Neutrophil (primary cell): ENCODE measurements at regions not wholly inside any gene's neighbourhood (a gene's known extent, or its start where the extent isn't known, plus 50 kb on each side); places are given as distances from the start of the nearest gene placed in this dataset.

Experiments
- H3K27ac ChIP-seq: fragments of 200-600 bp; sonication (generic); 2 replicates; pipeline ENCODE4 v1.5.1; 2016; ENCODE audit warnings: mild to moderate bottlenecking, moderate library complexity
- H3K27me3 ChIP-seq: fragments of 200-600 bp; sonication (generic); 2 replicates; pipeline ENCODE4 v1.6.0; 2016; ENCODE audit warnings: mild to moderate bottlenecking
- H3K36me3 ChIP-seq: fragments of 200-600 bp; sonication (generic); 2 replicates; pipeline ENCODE4 v1.5.1; 2017
- H3K4me1 ChIP-seq, 2 experiments: fragments of 200-600 bp in 1 of 2; sonication (generic) in 1 of 2; 1 replicate in 1 of 2; 2 replicates in 1 of 2; pipeline versions ENCODE4 v1.5.1 to v1.6.1; 2013 to 2016; ENCODE audit warnings: low read depth in 1 of 2, low read length in 1 of 2, mild to moderate bottlenecking in 1 of 2, moderate library complexity in 1 of 2; ENCODE audit not compliant: control insufficient read depth in 1 of 2, insufficient read depth in 1 of 2
- H3K4me3 ChIP-seq, 2 experiments: fragments of 200-600 bp in 1 of 2; sonication (generic) in 1 of 2; 1 replicate in 1 of 2; 2 replicates in 1 of 2; pipeline ENCODE4 v1.5.1; 2013 to 2016; ENCODE audit warnings: low read depth in 1 of 2, low read length in 1 of 2, mild to moderate bottlenecking in 1 of 2, moderate library complexity in 1 of 2
- H3K9me3 ChIP-seq: fragments of 200-600 bp; sonication (generic); 2 replicates; pipeline ENCODE4 v1.5.1; 2016
- CTCF ChIP-seq: fragments of 200-600 bp; sonication (generic); IDR thresholded peaks from 2 replicates; pipeline ENCODE4 v1.5.1; 2016; ENCODE audit warnings: antibody characterized with exemption

GRCh38 chr4:105015750-105016149, 130.9 kb upstream of the TET2 start:
- peaks cover 14 to 16% of the 10 kb centered on the region in 2 experiments for H3K4me1 ChIP-seq
- no peak overlapping the region for H3K27ac ChIP-seq
- no peak overlapping the region for H3K4me3 ChIP-seq
- TF ChIP-seq CTCF, result no peak
- H3K9me3 ChIP-seq, result no peaks in the 10 kb centered on the region
- H3K36me3 ChIP-seq, result no peaks in the 10 kb centered on the region
- H3K27me3 ChIP-seq, result no peaks in the 10 kb centered on the region

- no peaks in the 10 kb centered on the region for H3K36me3 ChIP-seq
- no peak overlapping the region for H3K27ac ChIP-seq
- H3K27me3 ChIP-seq, result no peaks in the 10 kb centered on the region
- no peak overlapping the region for H3K4me3 ChIP-seq
- no peak for TF ChIP-seq CTCF
- H3K4me1 ChIP-seq, result peaks cover 6 to 7% of the 10 kb centered on the region in 2 experiments
- H3K9me3 ChIP-seq, result no peaks in the 10 kb centered on the region
Observed at GRCh38 chr4:105022811-105023667, 123.6 kb upstream of the TET2 start.

GRCh38 chr4:105023668-105024055, 123.0 kb upstream of the TET2 start:
- TF ChIP-seq CTCF, result no peak
- Histone ChIP-seq H3K27me3 (no peaks in the 10 kb centered on the region), H3K36me3 (no peaks in the 10 kb centered on the region), H3K9me3 (no peaks in the 10 kb centered on the region), H3K4me1 (peaks cover 6 to 7% of the 10 kb centered on the region in 2 experiments), H3K27ac (no peak overlapping the region), H3K4me3 (no peak overlapping the region)

- Histone ChIP-seq H3K27ac (no peak overlapping the region), H3K36me3 (no peaks in the 10 kb centered on the region), H3K4me1 (peaks cover 6 to 7% of the 10 kb centered on the region in 2 experiments), H3K4me3 (no peak overlapping the region), H3K27me3 (no peaks in the 10 kb centered on the region), H3K9me3 (no peaks in the 10 kb centered on the region)
- no peak for TF ChIP-seq CTCF
Observed at GRCh38 chr4:105025263-105026017, 121.2 kb upstream of the TET2 start.

GRCh38 chr4:105036991-105037390, 109.7 kb upstream of the TET2 start:
- H3K36me3 ChIP-seq, result no peaks in the 10 kb centered on the region
- TF ChIP-seq CTCF, result no peak
- no peak overlapping the region for H3K27ac ChIP-seq
- H3K4me3 ChIP-seq, result no peak overlapping the region
- no peaks in the 10 kb centered on the region for H3K4me1 ChIP-seq
- no peaks in the 10 kb centered on the region for H3K27me3 ChIP-seq
- no peaks in the 10 kb centered on the region for H3K9me3 ChIP-seq
